SIG-M5 treated with dmso at 0.1 percent for 504 hours (cell line): ENCODE measurements at regions not wholly inside any gene's neighbourhood (a gene's known extent, or its start where the extent isn't known, plus 50 kb on each side); places are given as distances from the start of the nearest gene placed in this dataset.
"Not testable (repeated sequence)": the region's sequence is repeated elsewhere in the genome, so short reads cannot be mapped to it uniquely, and the experiment has no call there.

Experiments
- DNase-seq: peaks from one replicate; lab custom pipeline; 2025; ENCODE audit not compliant: unreplicated experiment; lab: John Stamatoyannopoulos, UW

GRCh38 chr3:150329408-150329807 is 78.7 kb upstream of the TSC22D2 start:
- DNase-seq, result no peak

DNA sequence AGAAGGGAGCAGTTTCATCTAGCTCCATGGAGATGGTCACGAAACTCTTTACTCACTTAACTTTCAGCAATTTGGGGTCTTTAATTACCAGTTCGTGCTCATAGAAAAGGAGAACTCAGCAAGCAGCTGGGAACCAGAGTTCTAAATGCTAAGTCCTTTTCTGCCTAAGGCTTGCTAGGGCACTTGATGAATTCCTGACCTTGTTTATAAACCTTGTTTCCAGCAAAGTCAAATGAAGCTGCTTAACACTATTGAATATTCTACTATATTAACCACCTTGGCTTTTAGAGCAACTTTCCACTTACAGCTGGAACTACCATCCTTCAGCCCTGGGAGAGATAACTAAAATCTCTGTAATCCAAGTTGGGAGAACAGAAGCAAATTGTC is 79.5 kb upstream of the TSC22D2 start:
- no peak for DNase-seq

DNA sequence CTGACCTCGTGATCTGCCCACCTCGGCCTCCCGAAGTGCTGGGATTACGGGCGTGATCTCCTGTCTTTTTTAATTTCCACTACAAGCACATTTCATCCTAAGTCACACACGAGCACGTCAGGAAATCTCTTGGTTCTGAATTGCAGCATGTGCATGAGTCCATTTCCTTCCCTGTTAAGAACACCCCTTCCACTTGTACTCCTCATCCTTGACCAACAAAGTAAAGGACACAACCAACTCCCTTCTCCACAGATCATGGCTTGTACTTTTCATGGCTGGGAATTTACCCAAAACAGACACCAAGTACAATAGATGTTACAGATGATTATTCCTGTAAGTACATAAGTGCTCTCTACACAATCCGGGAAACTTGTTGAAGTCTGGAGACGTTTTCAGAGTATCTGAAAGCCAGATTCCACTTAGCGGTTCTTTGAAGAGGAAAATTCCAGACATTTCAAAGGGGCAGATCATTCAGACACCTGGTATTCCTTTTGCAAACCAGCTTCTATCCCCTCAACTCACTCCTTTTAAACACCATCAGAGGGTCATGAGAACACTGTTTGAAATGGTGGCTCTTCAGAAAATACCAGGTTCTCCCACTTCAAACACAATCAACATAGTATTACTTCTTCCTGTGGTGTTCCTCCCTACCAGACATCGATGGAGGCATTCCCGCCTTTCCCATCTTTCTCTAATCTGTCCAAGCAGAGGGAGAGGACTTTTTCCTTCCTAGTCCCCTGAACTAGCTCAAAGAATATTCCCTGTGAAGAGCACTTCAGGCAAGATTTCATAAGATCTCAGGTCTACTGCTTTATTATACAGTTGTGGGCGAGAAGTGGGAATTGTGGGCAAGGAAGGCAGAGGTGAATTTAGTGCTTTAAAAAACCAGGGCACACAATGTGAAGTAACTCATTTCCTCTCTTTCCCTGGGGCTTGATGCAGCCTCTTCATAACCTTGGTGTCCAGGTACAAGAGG is 80.1 kb upstream of the TSC22D2 start:
- no peak for DNase-seq

DNA sequence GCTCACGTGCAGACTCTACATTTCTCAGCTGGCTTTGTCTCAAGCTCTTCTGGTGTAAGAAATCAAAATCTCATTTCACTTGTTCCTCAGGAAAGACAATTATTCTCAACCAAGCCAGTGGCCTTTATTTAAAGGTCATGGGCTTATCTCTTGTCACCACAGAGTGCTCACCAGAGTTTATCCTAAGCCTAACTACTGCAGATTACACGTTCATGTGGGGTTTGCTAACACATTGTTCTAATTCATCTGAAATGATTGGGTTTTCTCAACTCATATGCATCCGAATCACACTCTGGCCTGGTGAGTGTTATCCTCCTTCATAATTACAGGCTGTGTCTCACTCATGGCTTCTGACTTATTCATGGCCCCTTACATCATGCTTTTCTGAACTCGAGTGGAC is 83.3 kb upstream of the TSC22D2 start:
- DNase-seq, result no peak

DNA sequence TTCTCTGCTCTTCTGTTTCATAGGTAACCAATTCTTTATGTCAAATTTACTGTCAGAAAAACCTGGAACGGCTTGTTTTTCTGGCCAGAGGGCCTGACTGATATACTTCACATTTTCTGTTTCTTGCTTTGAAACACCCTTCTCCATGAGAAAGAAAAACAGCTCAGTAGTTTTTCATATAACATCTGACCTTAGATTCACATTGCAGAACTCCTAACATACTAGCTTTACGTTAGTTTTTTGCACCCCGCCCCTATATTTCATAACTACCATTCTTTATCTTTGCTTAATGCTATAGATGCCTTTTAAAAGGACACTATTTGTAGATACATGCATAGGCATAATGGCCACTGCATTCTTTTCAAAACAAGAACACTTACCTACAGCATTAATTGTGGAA is 83.9 kb upstream of the TSC22D2 start:
- no peak for DNase-seq

DNA sequence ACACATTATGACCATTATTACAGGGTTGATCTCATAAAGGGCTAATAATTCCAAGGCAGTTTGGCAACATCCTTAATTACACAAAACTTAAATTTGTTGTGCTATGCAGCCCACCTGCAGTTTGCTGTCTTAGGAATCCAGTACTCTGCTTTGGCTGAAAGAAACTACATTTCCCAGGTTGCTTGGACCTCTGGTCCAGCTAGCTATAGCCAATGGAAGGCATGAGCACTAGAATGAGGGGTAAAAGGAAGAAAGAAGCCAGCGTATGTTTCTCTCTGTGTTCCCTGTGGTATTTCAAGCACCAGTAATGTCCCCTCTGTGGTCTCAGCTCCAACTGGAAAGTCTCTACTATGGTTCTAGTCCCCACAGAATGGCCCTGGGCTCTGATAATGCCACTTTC is 84.3 kb upstream of the TSC22D2 start:
- no peak for DNase-seq

GRCh38 chr3:150323091-150323490 is 85.0 kb upstream of the TSC22D2 start:
- DNase-seq, result not testable (repeated sequence)

GRCh38 chr3:150320971-150321370 is 87.1 kb upstream of the TSC22D2 start:
- DNase-seq, result not testable (repeated sequence)

GRCh38 chr3:150319900-150320299 is 88.2 kb upstream of the TSC22D2 start:
- peak; percentile 65 for DNase-seq

- DNase-seq, result no peak
These were observed 90.6 kb upstream of the TSC22D2 start for GRCh38 chr3:150317469-150317868.

- DNase-seq, result no peak
These were observed 92.4 kb upstream of the TSC22D2 start for GRCh38 chr3:150315721-150316120.

GRCh38 chr3:150314248-150315004 is 93.7 kb upstream of the TSC22D2 start:
- DNase-seq, result peak; percentile 42

GRCh38 chr3:150312018-150312657 is 96.0 kb upstream of the TSC22D2 start:
- DNase-seq, result no peak

DNA sequence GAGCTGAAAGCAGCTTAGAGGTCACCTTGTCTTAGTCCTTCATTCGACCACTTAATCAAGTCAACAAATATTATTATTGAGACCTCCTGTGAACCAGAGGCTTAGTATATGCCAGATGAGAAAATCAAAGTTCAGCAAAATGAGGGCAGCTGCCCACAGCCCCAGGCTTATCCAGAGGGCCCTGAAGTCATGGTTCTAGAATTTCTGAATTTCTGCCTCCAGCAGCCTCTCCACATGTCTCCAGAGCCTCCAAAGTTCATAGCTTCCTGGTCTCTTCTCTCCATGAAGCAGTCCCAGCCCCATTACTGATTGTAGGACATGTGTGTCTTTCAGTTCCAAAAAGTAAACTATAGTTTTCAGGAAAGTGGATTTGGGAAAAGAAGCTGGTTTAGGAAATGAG is 96.9 kb upstream of the TSC22D2 start:
- DNase-seq, result no peak

- DNase-seq, result no peak
These were observed 98.5 kb upstream of the TSC22D2 start for GRCh38 chr3:150309557-150309956.

GRCh38 chr3:150309257-150309542 is 98.9 kb upstream of the TSC22D2 start:
- DNase-seq, result no peak

GRCh38 chr3:150308481-150309256 is 99.4 kb upstream of the TSC22D2 start:
- DNase-seq, result no peak

GRCh38 chr3:150308037-150308319 is 100.1 kb upstream of the TSC22D2 start:
- no peak for DNase-seq

DNA sequence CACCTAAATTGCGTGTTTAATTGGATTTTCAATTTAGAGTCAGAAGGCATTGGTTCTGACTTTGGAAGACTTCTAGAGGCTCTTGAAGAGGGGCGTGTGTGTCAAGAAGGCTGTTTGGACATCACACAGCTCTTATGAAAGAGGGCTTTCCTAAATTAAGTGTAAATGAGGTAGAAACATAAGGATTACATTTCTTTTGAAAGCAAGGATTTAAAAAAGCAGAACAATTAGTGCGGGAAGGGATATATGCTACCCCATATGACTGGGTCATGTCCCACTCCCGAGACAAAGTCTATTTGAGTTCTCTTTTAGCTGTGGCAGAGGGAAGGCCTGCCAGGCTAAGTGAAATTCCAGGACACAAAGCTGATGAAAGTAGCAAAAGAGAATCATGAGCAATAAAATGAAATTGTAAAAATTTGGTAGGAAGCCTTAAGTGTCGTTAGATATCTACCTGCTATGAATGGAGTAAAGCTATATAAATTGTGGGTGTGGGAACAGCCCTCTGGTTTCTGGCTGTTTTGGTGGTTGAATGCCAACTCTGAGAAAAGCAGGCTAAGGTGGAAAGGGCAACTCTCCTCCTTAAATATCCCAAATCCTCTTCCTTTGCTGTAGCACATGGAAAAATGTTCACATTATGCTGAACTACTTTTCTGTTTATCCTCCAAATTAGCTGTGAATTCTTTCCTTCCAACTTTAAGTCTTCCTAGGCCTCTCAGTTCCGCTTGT is 100.6 kb upstream of the TSC22D2 start:
- no peak for DNase-seq

DNA sequence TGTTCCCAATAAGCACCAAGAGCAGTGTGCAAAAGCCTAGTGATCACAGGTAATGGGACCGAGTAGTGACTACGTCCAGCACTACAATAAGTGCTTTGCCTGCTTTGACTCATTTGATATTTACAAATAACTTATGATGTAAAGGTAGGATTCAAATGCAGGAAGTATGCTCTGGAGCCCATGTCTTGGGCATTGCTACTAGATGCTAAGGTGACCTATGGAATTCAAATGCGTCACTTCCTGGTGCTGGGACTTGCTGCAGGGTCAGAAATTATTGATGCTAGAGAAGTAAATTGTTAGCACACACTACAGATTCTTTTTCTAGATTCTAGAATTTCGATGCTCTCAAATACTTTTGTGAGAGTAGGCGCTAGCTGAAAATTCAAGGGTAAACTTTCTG is 101.2 kb upstream of the TSC22D2 start:
- DNase-seq, result no peak

DNA sequence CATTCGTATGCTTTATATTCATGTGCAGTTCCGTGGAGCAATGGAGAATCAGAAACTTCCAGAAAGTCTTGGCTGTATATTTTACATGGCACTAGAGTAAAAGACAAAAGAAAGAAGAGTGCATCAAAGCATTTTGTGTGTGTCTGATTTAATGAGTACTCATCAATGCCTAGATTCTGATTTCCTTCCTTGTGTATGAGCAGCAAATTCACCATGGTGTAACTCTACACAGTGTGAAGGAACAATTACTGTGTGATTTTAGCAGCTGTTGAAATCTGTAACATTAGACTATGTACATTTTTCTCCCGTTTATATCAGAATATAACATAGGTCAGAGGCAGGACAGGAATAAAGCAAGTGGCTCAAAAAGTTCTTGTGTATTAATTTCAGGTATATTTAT is 102.0 kb upstream of the TSC22D2 start:
- DNase-seq, result no peak
